Fibroblast of pulmonary artery (primary cell): ENCODE measurements at regions not wholly inside any gene's neighbourhood (a gene's known extent, or its start where the extent isn't known, plus 50 kb on each side); places are given as distances from the start of the nearest gene placed in this dataset.

Experiments
- DNase-seq: peaks from one replicate; pipeline ENCODE4 v3.0.0-alpha.2; 2010; ENCODE audit warnings: low read depth
- H3K4me3 ChIP-seq: replicated peaks from 2 replicates; pipeline ENCODE4 v1.5.1; 2011; ENCODE audit warnings: low read depth, mild to moderate bottlenecking, control low read depth, low read length, moderate library complexity
- TF ChIP-seq, protein P1 (sequence below): IDR thresholded peaks from 2 replicates; pipeline ENCODE4 v1.5.1; 2011; ENCODE audit warnings: mild to moderate bottlenecking, control low read depth, low read length, inconsistent platforms; ENCODE audit errors: missing control alignments

DNA sequence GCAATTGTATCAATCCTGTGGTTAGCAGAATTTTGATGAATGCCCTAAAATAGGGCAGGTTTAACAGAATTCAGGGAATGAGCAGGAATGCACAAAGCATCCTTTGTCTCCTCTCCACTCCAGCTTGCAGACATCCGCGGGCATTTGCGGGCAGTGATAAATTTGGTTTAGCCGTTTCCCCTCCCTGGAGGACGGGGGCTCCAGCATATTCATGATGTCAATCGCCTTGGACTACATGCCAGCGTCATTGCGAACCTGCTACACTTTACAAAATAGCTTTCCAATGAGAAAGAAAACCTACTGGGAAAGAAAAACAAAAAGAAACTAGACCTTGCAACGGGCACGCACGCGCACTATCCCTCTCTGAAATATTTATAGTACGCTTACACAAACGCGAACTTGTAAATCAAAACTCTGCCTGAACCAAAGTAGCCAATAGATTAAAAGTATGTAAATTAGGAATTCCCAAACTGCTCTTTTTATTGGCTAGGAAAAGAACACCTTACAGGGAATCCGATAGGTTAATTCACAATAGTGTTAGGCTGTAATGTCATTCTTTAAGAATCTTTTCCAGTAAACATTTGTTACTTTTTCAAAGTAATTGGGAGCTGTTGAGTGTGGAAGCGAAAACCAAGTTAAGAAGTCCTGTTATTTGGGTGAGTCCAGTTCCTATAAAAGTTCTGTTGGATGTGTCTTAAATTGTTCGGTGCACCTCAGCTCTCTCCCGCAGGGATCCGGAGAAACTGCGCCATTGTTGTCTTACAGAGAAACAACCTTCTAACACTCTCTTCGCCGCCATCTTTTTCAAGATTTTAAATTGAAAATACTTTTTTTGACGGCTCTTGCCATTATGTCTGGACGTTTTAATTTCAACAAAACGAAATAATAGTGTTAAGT is 136.7 kb downstream of the HFE start:
- DNase-seq: peak; percentile 96

DNA sequence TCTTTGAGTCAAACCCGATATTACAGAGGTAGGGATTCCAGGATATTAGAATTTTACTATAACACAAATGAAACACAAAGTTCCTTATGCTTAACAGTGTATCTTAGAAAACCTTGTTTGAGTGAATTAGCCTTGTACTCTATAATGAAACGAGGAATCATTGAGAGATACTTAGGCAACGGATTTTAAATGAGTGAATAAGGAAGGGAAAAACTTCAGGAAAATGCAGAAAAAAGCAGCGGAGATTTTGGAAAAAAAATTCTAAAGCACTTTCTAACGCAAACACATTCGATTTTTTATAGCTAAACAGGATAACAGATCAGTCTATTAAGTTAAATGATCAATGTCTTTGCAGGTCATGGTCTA is 137.3 kb downstream of the HFE start:
- TF ChIP-seq, protein P1, sequence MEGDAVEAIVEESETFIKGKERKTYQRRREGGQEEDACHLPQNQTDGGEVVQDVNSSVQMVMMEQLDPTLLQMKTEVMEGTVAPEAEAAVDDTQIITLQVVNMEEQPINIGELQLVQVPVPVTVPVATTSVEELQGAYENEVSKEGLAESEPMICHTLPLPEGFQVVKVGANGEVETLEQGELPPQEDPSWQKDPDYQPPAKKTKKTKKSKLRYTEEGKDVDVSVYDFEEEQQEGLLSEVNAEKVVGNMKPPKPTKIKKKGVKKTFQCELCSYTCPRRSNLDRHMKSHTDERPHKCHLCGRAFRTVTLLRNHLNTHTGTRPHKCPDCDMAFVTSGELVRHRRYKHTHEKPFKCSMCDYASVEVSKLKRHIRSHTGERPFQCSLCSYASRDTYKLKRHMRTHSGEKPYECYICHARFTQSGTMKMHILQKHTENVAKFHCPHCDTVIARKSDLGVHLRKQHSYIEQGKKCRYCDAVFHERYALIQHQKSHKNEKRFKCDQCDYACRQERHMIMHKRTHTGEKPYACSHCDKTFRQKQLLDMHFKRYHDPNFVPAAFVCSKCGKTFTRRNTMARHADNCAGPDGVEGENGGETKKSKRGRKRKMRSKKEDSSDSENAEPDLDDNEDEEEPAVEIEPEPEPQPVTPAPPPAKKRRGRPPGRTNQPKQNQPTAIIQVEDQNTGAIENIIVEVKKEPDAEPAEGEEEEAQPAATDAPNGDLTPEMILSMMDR: no peak
- DNase-seq: no peak
- peak overlapping the region; percentile 76 for H3K4me3 ChIP-seq

More for the DNA sequence above, 136.7 kb downstream of the HFE start:
- TF ChIP-seq, protein P1: no peak
- peak overlapping the region; percentile 76 for H3K4me3 ChIP-seq

DNA sequence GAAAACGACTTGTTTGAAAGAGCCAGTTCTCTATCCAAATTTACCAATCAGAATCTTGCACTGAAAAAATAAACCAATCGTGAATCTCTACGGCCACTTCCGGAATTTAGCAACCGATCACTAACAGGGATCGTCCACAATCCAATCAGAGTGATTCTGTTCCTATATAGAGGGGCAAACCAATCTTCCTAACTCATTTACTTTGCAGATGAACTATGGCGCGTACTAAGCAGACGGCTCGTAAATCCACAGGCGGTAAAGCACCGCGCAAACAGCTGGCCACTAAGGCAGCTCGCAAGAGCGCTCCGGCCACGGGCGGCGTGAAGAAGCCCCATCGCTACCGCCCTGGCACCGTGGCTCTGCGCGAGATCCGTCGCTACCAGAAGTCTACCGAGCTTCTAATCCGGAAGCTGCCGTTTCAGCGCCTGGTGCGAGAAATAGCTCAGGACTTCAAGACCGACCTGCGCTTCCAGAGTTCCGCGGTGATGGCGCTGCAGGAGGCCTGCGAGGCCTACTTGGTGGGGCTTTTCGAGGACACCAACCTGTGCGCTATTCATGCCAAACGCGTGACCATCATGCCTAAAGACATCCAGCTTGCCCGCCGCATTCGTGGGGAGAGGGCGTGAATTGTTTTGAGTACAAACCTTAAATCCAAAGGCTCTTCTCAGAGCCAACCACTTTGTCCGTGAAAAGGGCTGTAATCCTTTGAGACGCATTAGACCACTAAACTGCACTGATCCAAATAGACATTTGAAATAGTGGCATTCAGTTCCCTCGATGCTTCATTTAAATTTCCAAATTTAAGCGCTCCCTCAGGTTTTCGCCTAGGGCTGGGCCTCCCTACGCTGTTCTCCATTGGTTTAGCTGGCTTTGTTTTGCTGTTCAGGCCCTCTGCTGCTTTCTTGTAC is 138.0 kb downstream of the HFE start:
- peak overlapping the region; percentile 76 for H3K4me3 ChIP-seq
- TF ChIP-seq, protein P1: peak; percentile 12
- DNase-seq: peak; percentile 94

DNA sequence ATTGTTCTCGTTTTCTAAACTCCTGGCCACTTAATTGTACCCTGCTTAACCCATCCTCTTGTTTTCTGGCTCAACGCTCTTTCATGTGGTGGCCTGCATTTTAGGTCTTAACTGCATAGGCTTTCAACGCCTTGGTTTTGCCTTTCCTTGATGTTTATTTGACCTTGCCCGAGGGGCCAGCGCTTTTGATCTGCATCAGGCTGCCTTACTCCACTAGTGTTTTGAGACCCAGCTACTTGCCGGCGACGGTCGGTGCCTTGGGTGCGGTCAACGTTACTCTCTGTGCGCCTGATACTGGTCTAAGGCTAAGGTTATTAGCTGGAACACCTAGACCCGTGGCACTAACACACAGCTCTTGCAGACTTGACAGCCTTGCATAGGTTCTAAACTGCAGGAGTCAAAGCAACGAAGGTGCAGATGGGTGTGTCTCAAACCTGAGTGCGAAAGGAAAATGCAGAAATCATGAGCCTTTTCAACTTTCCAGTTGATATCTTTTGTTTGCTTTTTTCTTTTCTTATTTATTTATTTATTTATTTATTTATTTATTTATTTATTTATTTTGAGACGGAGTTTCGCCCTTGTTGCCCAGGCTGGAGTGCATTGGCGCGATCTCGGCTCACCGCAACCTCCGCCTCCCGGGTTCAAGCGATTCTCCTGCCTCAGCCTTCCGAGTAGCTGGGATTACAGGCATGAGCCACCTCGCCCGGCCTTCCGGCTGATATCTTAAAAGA is 138.8 kb downstream of the HFE start:
- no peak for DNase-seq
- peak overlapping the region; percentile 76 for H3K4me3 ChIP-seq
- TF ChIP-seq, protein P1: no peak

DNA sequence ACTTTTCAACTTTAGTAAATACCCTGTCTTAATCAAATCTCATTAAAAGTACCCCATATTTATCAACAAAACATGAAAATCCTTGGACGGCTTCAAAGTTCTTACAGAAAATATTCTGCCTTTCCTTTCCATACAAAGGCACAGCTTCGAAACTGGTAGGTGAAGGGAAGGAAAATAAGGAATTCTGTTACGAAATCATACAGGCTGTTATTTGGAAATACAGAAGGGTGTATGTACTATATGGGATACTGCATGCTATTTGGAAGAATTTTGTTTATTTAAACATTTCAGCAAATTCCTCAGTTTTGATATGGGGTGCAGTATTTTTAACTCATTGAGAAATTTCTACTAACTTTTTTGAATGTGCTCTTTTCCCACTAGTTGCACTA is 138.4 kb upstream of the BTN3A2 start:
- no peak for DNase-seq
- H3K4me3 ChIP-seq: no peak overlapping the region
- TF ChIP-seq, protein P1: no peak

DNA sequence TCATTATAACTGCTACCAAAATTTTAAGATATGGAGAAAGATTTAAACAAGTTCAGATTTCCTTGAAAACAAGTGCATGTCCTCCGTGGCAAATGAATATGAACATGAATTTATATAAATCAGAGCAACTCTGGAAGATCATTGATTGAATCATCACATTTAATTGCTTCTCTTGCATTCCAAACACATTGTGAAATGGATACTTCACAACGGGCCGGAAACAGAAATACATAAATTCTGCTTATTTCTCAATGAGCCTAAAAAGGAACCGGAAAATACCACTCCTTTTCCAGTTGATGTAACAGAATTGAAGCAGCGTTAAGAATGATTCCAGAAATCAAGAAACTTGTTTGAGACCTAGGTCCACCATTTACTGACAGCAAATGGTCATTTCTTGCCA is 134.6 kb upstream of the BTN3A2 start:
- no peak for DNase-seq
- TF ChIP-seq, protein P1: no peak
- no peak overlapping the region for H3K4me3 ChIP-seq
